ENCODE measurements at regions not wholly inside any gene's neighbourhood (a gene's known extent, or its start where the extent isn't known, plus 50 kb on each side); places are given as distances from the start of the nearest gene placed in this dataset.

DNA sequence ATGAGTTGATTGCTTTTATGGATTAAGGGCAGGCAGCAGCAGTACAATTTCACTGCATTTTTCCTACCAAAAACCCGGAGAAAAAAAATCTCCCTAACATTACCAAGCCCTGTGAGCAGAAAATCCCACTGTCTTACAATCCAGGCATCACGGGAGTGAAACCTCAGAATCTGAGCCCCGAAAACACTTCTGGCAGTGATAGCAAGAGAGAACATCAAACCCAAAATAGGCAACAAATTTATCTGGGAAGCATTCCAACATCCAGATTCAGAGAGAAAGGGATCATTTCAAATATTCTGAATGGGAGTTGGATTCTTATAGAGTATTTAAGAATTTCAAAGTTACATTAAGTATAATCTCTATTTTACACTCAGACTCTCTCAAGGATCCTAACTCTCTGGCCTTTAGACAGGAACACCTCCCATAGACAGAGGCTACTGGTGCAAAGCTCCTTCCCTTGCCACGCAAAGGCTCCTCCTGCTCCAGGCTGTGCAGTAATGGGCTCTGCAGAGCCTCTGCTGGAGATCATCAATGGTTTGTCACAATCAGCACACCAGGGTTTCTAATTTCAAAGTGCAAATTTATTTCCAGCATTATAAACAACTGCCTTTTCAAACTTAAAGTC lies 256.9 kb downstream of the PARM1 start:
- no peak overlapping the region for H2AFZ ChIP-seq (ENCODE audit: low read length)
- no peaks in the 10 kb centered on the region for H3K4me1 ChIP-seq (ENCODE audit: insufficient read depth, low read length, poor library complexity, severe bottlenecking)
- no peaks in the 10 kb centered on the region for H3K79me2 ChIP-seq (ENCODE audit: insufficient read depth, low read length)
- no peaks in the 10 kb centered on the region for H3K9me2 ChIP-seq (replicated peaks; ENCODE audit: low read depth, low read length)
- no peak for TF ChIP-seq EZH2phosphoT487 (IDR thresholded peaks at IDR 0.05; ENCODE audit: borderline replicate concordance)
- no peaks in the 10 kb centered on the region for H3K9me3 ChIP-seq (ENCODE audit: insufficient read depth, low read depth, low read length)
- H4K20me1 ChIP-seq (ENCODE audit: insufficient read depth, low read length, poor library complexity, severe bottlenecking) = no peaks in the 10 kb centered on the region
- H3K4me2 ChIP-seq (ENCODE audit: low read depth, low read length, poor library complexity, severe bottlenecking) = no peak overlapping the region
- H3K4me3 ChIP-seq (ENCODE audit: low read length, poor library complexity, severe bottlenecking) = no peak overlapping the region
- no peaks in the 10 kb centered on the region for H3K27me3 ChIP-seq (ENCODE audit: insufficient read depth, low read length, poor library complexity, severe bottlenecking)
- no peaks in the 10 kb centered on the region for H3K36me3 ChIP-seq (ENCODE audit: insufficient read depth, low read length)
- no peaks in the 10 kb centered on the region for H3F3A ChIP-seq (ENCODE audit: low read depth)
- H3K9ac ChIP-seq (ENCODE audit: low read depth, low read length, poor library complexity, severe bottlenecking) = no peak overlapping the region

DNA sequence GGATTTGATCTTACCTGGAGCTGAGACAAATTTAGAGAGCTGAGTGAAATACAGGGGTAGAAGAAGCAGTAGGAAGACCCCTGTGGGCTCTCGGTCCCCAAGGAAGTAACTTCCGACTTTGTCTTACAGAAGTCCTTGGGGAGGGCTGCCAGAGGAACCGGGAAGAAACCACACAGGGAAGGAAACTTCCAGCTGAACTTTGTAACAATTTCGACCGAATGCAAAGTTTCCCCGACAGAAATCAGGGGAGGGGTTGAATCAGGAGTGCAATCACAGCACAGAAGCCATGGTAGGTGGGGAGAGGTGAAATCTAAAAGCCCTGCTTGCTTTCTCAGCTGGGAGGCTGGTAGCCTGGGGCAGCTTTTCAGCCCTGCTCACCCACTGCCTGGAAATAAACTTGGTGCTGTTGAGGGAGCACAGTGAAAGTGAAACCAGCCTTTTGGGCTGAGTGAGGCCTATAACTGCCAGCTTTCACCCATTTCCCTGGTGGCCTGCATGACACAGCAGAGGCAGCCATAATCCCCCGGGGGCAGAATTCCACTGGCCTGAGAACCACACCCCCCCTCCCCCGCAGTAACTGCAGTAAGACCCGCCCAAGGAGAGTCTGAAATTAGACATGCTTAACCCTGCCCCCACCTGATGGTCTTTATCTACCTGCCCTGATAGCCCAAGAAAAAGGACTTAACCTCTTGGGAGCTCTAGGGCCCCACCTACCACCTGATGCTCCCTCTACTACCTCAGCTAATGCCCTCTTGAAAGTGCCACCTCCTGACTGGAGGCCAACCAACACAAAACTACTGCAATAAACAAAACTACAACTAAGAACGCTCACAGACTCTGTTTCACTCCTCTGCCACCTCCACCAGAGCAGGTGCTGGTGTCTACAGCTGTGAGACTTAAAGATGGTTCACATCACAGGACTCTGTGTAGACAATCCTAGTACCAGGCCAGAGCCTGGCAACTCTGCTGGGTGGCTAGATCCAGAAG lies 248.2 kb downstream of the PARM1 start:
- Histone ChIP-seq H3K4me1 (ENCODE audit: insufficient read depth, low read length, poor library complexity, severe bottlenecking) (no peaks in the 10 kb centered on the region), H3K9me3 (ENCODE audit: insufficient read depth, low read depth, low read length) (no peaks in the 10 kb centered on the region), H4K20me1 (ENCODE audit: insufficient read depth, low read length, poor library complexity, severe bottlenecking) (no peaks in the 10 kb centered on the region), H3K9me2 (replicated peaks; ENCODE audit: low read depth, low read length) (no peaks in the 10 kb centered on the region), H3F3A (ENCODE audit: low read depth) (no peaks in the 10 kb centered on the region), H3K4me3 (ENCODE audit: low read length, poor library complexity, severe bottlenecking) (no peak overlapping the region), H3K36me3 (ENCODE audit: insufficient read depth, low read length) (no peaks in the 10 kb centered on the region), H2AFZ (ENCODE audit: low read length) (no peak overlapping the region), H3K9ac (ENCODE audit: low read depth, low read length, poor library complexity, severe bottlenecking) (no peak overlapping the region), H3K79me2 (ENCODE audit: insufficient read depth, low read length) (no peaks in the 10 kb centered on the region), H3K4me2 (ENCODE audit: low read depth, low read length, poor library complexity, severe bottlenecking) (no peak overlapping the region), H3K27me3 (ENCODE audit: insufficient read depth, low read length, poor library complexity, severe bottlenecking) (no peaks in the 10 kb centered on the region)
- TF ChIP-seq EZH2phosphoT487 (IDR thresholded peaks at IDR 0.05; ENCODE audit: borderline replicate concordance) = no peak
- TF ChIP-seq, protein P1, sequence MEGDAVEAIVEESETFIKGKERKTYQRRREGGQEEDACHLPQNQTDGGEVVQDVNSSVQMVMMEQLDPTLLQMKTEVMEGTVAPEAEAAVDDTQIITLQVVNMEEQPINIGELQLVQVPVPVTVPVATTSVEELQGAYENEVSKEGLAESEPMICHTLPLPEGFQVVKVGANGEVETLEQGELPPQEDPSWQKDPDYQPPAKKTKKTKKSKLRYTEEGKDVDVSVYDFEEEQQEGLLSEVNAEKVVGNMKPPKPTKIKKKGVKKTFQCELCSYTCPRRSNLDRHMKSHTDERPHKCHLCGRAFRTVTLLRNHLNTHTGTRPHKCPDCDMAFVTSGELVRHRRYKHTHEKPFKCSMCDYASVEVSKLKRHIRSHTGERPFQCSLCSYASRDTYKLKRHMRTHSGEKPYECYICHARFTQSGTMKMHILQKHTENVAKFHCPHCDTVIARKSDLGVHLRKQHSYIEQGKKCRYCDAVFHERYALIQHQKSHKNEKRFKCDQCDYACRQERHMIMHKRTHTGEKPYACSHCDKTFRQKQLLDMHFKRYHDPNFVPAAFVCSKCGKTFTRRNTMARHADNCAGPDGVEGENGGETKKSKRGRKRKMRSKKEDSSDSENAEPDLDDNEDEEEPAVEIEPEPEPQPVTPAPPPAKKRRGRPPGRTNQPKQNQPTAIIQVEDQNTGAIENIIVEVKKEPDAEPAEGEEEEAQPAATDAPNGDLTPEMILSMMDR (conservative IDR thresholded peaks at IDR 0.05; ENCODE audit: low read length) = no peak

DNA sequence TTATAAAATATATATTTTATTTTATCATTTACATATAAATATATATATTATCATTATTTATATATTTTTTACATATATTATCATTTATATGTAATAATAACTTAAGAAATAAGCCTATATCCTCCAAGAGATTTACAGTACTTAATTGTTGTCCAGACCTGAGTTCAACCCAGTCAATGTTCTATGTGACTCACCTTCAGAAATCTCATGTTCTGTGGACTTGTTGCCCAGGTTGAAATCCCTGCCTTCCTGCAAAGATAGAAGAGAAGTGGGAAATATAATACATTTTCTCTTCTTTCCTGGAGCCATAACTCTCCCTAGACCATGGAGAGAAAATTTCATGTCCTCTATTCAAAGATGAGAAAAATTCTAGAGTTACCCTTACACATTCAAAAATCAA lies 247.3 kb downstream of the PARM1 start:
- Histone ChIP-seq H3K4me2 (ENCODE audit: low read depth, low read length, poor library complexity, severe bottlenecking) (no peak overlapping the region), H3K9me2 (replicated peaks; ENCODE audit: low read depth, low read length) (no peaks in the 10 kb centered on the region), H4K20me1 (ENCODE audit: insufficient read depth, low read length, poor library complexity, severe bottlenecking) (no peaks in the 10 kb centered on the region), H3F3A (ENCODE audit: low read depth) (no peaks in the 10 kb centered on the region), H3K4me1 (ENCODE audit: insufficient read depth, low read length, poor library complexity, severe bottlenecking) (no peaks in the 10 kb centered on the region), H3K27me3 (ENCODE audit: insufficient read depth, low read length, poor library complexity, severe bottlenecking) (no peaks in the 10 kb centered on the region), H3K9ac (ENCODE audit: low read depth, low read length, poor library complexity, severe bottlenecking) (no peak overlapping the region), H3K36me3 (ENCODE audit: insufficient read depth, low read length) (no peaks in the 10 kb centered on the region), H3K4me3 (ENCODE audit: low read length, poor library complexity, severe bottlenecking) (no peak overlapping the region), H3K9me3 (ENCODE audit: insufficient read depth, low read depth, low read length) (no peaks in the 10 kb centered on the region), H3K79me2 (ENCODE audit: insufficient read depth, low read length) (no peaks in the 10 kb centered on the region), H2AFZ (ENCODE audit: low read length) (no peak overlapping the region)
- TF ChIP-seq EZH2phosphoT487 (IDR thresholded peaks at IDR 0.05; ENCODE audit: borderline replicate concordance) = no peak
- TF ChIP-seq, protein P1 (conservative IDR thresholded peaks at IDR 0.05; ENCODE audit: low read length) = no peak
